MM.1S (cell line): ENCODE measurements at regions not wholly inside any gene's neighbourhood (a gene's known extent, or its start where the extent isn't known, plus 50 kb on each side); places are given as distances from the start of the nearest gene placed in this dataset.

Experiments
- DNase-seq: peaks from one replicate; pipeline ENCODE4 v3.0.0-alpha.2; 2015
- H2AFZ ChIP-seq: fragments of 300-600 bp; sonication (generic); 2 replicates; pipeline ENCODE4 v1.6.0; 2016; ENCODE audit warnings: antibody characterized with exemption, low read length
- H3F3A ChIP-seq: fragments of 300-600 bp; sonication (generic); 2 replicates; pipeline ENCODE4 v1.6.1; 2016; ENCODE audit warnings: mild to moderate bottlenecking, antibody characterized with exemption, low read length, moderate library complexity, mixed read lengths; ENCODE audit not compliant: insufficient read depth
- H3K27ac ChIP-seq: fragments of 300-600 bp; sonication (generic); 2 replicates; pipeline ENCODE4 v1.5.1; 2016; ENCODE audit warnings: mild to moderate bottlenecking, low read length
- H3K27me3 ChIP-seq: fragments of 300-600 bp; sonication (generic); replicated peaks from 2 replicates; pipeline ENCODE4 v1.6.0; 2016; ENCODE audit warnings: low read length; ENCODE audit not compliant: insufficient read depth
- H3K36me3 ChIP-seq: fragments of 300-600 bp; sonication (generic); replicated peaks from 2 replicates; pipeline ENCODE4 v1.6.1; 2016; ENCODE audit warnings: mild to moderate bottlenecking, low read length, mixed read lengths; ENCODE audit not compliant: insufficient read depth
- H3K4me1 ChIP-seq: fragments of 300-600 bp; sonication (generic); 2 replicates; pipeline ENCODE4 v1.6.1; 2016; ENCODE audit warnings: low read length, mixed read lengths
- H3K4me2 ChIP-seq: fragments of 300-600 bp; sonication (generic); 2 replicates; pipeline ENCODE4 v1.6.0; 2016; ENCODE audit warnings: low read depth, low read length
- H3K4me3 ChIP-seq: fragments of 300-600 bp; sonication (generic); 2 replicates; pipeline ENCODE4 v1.5.1; 2016; ENCODE audit warnings: low read length, mixed read lengths
- H3K79me2 ChIP-seq: fragments of 300-600 bp; sonication (generic); 2 replicates; pipeline ENCODE4 v1.6.1; 2016; ENCODE audit warnings: mixed run types, low read length, mixed read lengths
- H3K9ac ChIP-seq: fragments of 300-600 bp; sonication (generic); 2 replicates; pipeline ENCODE4 v1.6.1; 2016; ENCODE audit warnings: low read length, mixed read lengths
- H3K9me2 ChIP-seq: fragments of 300-600 bp; sonication (generic); replicated peaks from 2 replicates; pipeline ENCODE4 v1.6.1; 2016; ENCODE audit warnings: mild to moderate bottlenecking, low read length, mixed read lengths; ENCODE audit not compliant: insufficient read depth
- H3K9me3 ChIP-seq: fragments of 300-600 bp; sonication (generic); replicated peaks from 2 replicates; pipeline ENCODE4 v1.6.1; 2016; ENCODE audit warnings: mild to moderate bottlenecking, low read length, mixed read lengths; ENCODE audit not compliant: insufficient read depth
- H4K20me1 ChIP-seq: fragments of 300-600 bp; sonication (generic); 2 replicates; pipeline ENCODE4 v1.6.1; 2016; ENCODE audit warnings: mild to moderate bottlenecking, low read length, moderate library complexity, mixed read lengths; ENCODE audit not compliant: insufficient read depth
- CTCF ChIP-seq: fragments of 300-600 bp; sonication (generic); IDR thresholded peaks from 2 replicates; pipeline ENCODE4 v1.5.1; 2016; ENCODE audit warnings: antibody characterized with exemption, low read length, mixed read lengths
- EZH2 ChIP-seq: fragments of 300-600 bp; sonication (generic); optimal IDR thresholded peaks from 2 replicates; pipeline ENCODE3; 2017; ENCODE audit warnings: low read depth, mild to moderate bottlenecking, antibody characterized with exemption, low read length, mixed read lengths
- EZH2phosphoT487 ChIP-seq: fragments of 300-600 bp; sonication (generic); IDR thresholded peaks from 2 replicates; pipeline ENCODE4 v1.6.1; 2018; ENCODE audit warnings: antibody characterized with exemption, low read length

- DNase-seq: no peak
- H3K4me3 ChIP-seq: no peak overlapping the region
- no peak overlapping the region for H3K4me2 ChIP-seq
- H2AFZ ChIP-seq: no peak overlapping the region
- H3K36me3 ChIP-seq: no peaks in the 10 kb centered on the region
- H4K20me1 ChIP-seq: no peaks in the 10 kb centered on the region
- no peaks in the 10 kb centered on the region for H3F3A ChIP-seq
- H3K9me2 ChIP-seq: no peaks in the 10 kb centered on the region
- H3K9me3 ChIP-seq: no peaks in the 10 kb centered on the region
- no peak for TF ChIP-seq CTCF
- no peaks in the 10 kb centered on the region for H3K79me2 ChIP-seq
- no peaks in the 10 kb centered on the region for H3K4me1 ChIP-seq
- H3K27ac ChIP-seq: no peak overlapping the region
- no peaks in the 10 kb centered on the region for H3K27me3 ChIP-seq
- no peak overlapping the region for H3K9ac ChIP-seq
Measured at GRCh38 chr18:77464917-77465316, 215.3 kb downstream of the GALR1 start.

GRCh38 chr18:77466890-77467289, 217.2 kb downstream of the GALR1 start:
- Histone ChIP-seq H3K9ac (no peak overlapping the region), H4K20me1 (no peaks in the 10 kb centered on the region), H3K4me2 (no peak overlapping the region), H3K36me3 (no peaks in the 10 kb centered on the region), H3K9me2 (no peaks in the 10 kb centered on the region), H3K79me2 (no peaks in the 10 kb centered on the region), H3K9me3 (no peaks in the 10 kb centered on the region), H3K4me3 (no peak overlapping the region), H3K27ac (no peak overlapping the region), H2AFZ (no peak overlapping the region), H3K4me1 (no peaks in the 10 kb centered on the region), H3F3A (no peaks in the 10 kb centered on the region), H3K27me3 (no peaks in the 10 kb centered on the region)
- no peak for DNase-seq
- TF ChIP-seq EZH2phosphoT487: no peak
- no peak for TF ChIP-seq EZH2
- TF ChIP-seq CTCF: no peak

GRCh38 chr18:77469131-77469530, 219.5 kb downstream of the GALR1 start:
- Histone ChIP-seq H3K27me3 (no peaks in the 10 kb centered on the region), H3K4me2 (no peak overlapping the region), H2AFZ (no peak overlapping the region)

More at GRCh38 chr18:77469131-77469530, 219.5 kb downstream of the GALR1 start:
- H3K9me2 ChIP-seq: no peaks in the 10 kb centered on the region
- no peak for DNase-seq
- no peaks in the 10 kb centered on the region for H3K4me1 ChIP-seq
- H3K27ac ChIP-seq: no peak overlapping the region
- no peaks in the 10 kb centered on the region for H3K9me3 ChIP-seq
- no peaks in the 10 kb centered on the region for H3K79me2 ChIP-seq
- H3F3A ChIP-seq: no peaks in the 10 kb centered on the region
- TF ChIP-seq CTCF: no peak
- H3K9ac ChIP-seq: no peak overlapping the region
- H3K36me3 ChIP-seq: no peaks in the 10 kb centered on the region
- H4K20me1 ChIP-seq: no peaks in the 10 kb centered on the region
- no peak overlapping the region for H3K4me3 ChIP-seq
